Right lobe of liver (tissue), 6 donors: ENCODE measurements at regions not wholly inside any gene's neighbourhood (a gene's known extent, or its start where the extent isn't known, plus 50 kb on each side); places are given as distances from the start of the nearest gene placed in this dataset.

ENCODE experiments used
- ATAC-seq, 4 donors: fragments of 200-7000 bp; cut with Tn5 transposase; one replicate each; pipeline ENCODE4 v1.9.1; 2020; ENCODE audit warnings: mild to moderate bottlenecking in 4 of 4, moderate library complexity in 4 of 4
- DNase-seq, 3 donors: peaks; one replicate each; pipeline ENCODE4 v3.0.0-alpha.2; 2020
- H3K27ac ChIP-seq, 3 donors: fragments of 200-600 bp; one replicate each; pipeline ENCODE4 v1.8.0; 2022
- H3K27me3 ChIP-seq, 2 donors: fragments of 200-600 bp; one replicate each; pipeline ENCODE4 v1.8.0; 2022
- H3K36me3 ChIP-seq, 4 donors: fragments of 200-600 bp; sonication (generic) in 1 of 4; one replicate each; pipeline versions ENCODE4 v1.5.1 to v1.8.0; 2017 to 2022; ENCODE audit warnings: control low read depth in 1 of 4
- H3K4me1 ChIP-seq, 4 donors: fragments of 200-600 bp; sonication (generic) in 1 of 4; one replicate each; pipeline versions ENCODE4 v1.5.1 to v1.8.0; 2017 to 2022; ENCODE audit warnings: control low read depth in 1 of 4
- H3K4me3 ChIP-seq, 3 donors: fragments of 200-600 bp; one replicate each; pipeline ENCODE4 v1.8.0; 2022
- H3K9me3 ChIP-seq, 4 donors: fragments of 200-600 bp; sonication (generic) in 1 of 4; one replicate each; pipeline versions ENCODE4 v1.5.1 to v1.8.0; 2017 to 2022; ENCODE audit warnings: control low read depth in 1 of 4
- CTCF ChIP-seq, 4 donors: fragments of 200-600 bp in 3 of 4; fragments of 450-650 bp in 1 of 4; IDR thresholded peaks; one replicate each; pipeline versions ENCODE4 v1.5.1 to v1.8.0; 2016 to 2022; ENCODE audit warnings: antibody characterized with exemption in 4 of 4, mild to moderate bottlenecking in 2 of 4
- POLR2A ChIP-seq: fragments of 450-650 bp; IDR thresholded peaks from one replicate; pipeline ENCODE4 v1.6.1; 2017; ENCODE audit warnings: antibody characterized with exemption, mild to moderate bottlenecking
- WGBS: methylation state at CpG from one replicate; pipeline ENCODE4 v1.1.6; 2018; ENCODE audit warnings: low coverage, low lambda C conversion rate; ENCODE audit not compliant: insufficient coverage; ENCODE audit errors: missing lambda C conversion rate; 5-methylcytosine and 5-hydroxymethylcytosine counted together
- intact Hi-C, 2 donors: fragments of 100-400 bp; cut with DNase I; formaldehyde crosslinking; loops; one replicate each; pipeline versions ENCODE4 v1.11.2 to v1.14.1; 2022
- donor health status: DM: no; HTN: yes; CAD: no.
- donor health status: DM: no; HTN: no; CAD: no.
- donor health status: DM: no; HTN: no; CAD: no.
- donor health status: DM: no; HTN: yes; CAD: no.
- donor health status: DM: no; HTN: yes; CAD: no.

DNA sequence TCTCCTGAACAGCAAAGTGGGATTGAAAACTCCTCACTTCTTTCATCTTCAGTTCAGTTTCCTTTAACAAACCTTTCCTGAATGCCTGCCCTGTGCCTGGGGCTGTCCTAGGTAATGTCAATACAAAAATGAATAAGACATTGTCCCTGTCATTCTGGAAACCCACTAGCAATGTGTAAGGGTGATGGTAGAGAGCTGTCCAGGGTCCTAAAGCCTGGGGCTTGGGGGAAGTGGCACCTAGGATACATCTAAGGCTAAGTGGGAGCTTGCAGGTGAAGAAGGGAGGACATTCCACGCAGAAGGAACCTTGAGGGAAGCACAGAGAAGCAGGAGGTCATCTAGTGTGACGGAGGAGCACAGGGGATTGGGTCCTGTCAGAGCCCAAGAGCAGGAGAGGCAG is 212.7 kb upstream of the PPP2R3A start:
- H3K27ac ChIP-seq = no peak overlapping the region
- TF ChIP-seq CTCF (IDR thresholded peaks at IDR 0.05) = no peak
- no peak for TF ChIP-seq POLR2A

DNA sequence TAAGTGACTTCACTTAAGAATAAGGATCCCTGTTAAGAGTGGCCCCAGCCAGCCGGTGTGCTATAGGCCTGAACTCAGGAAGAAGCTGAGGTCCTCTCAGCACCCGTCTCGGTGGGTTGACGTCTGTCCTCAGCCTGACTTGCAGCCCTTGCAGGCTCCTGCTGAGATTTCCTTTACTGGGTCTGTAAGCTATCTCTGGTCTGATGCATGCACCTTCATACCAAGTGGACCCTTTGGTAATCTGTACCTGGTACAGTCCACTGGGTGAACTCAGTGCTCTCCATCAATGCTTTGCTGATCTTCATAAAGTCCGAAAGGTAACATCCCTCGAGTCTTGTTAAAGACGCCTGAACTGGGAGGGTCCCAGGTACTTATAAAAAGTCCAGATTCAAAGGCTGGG is 212.0 kb upstream of the PPP2R3A start:
- Histone ChIP-seq H3K36me3 (no peaks in the 10 kb centered on the region), H3K4me3 (no peak overlapping the region), H3K4me1 (no peaks in the 10 kb centered on the region), H3K9me3 (no peaks in the 10 kb centered on the region), H3K27ac (no peak overlapping the region), H3K27me3 (no peaks in the 10 kb centered on the region)
- no peak for ATAC-seq
- TF ChIP-seq CTCF (IDR thresholded peaks at IDR 0.05) (no peak), POLR2A (no peak)
- 79% methylated on average over 6 of the region's 7 CpGs for WGBS
- no peak for DNase-seq
- intact Hi-C loops = no loop called here

More for the DNA sequence above, 212.7 kb upstream of the PPP2R3A start:
- no peaks in the 10 kb centered on the region for H3K36me3 ChIP-seq
- ATAC-seq (no peak), DNase-seq (no peak)
- no peaks in the 10 kb centered on the region for H3K4me1 ChIP-seq
- H3K9me3 ChIP-seq = no peaks in the 10 kb centered on the region
- intact Hi-C loops = no loop called here
- H3K4me3 ChIP-seq = no peak overlapping the region
- H3K27me3 ChIP-seq = no peaks in the 10 kb centered on the region
- WGBS = 22% methylated on average over 2 of the region's 2 CpGs

GRCh38 chr3:135755330-135756105 is 210.0 kb upstream of the PPP2R3A start:
- Histone ChIP-seq H3K27me3 (no peaks in the 10 kb centered on the region), H3K4me1 (no peaks in the 10 kb centered on the region), H3K9me3 (no peaks in the 10 kb centered on the region), H3K4me3 (no peak overlapping the region), H3K27ac (no peak overlapping the region), H3K36me3 (no peaks in the 10 kb centered on the region)
- DNase-seq = no peak
- 36% methylated on average over 2 of the region's 2 CpGs for WGBS
- intact Hi-C loops = no loop called here
- ATAC-seq = no peak
- no peak for TF ChIP-seq CTCF (IDR thresholded peaks at IDR 0.05)
- TF ChIP-seq POLR2A = no peak

DNA sequence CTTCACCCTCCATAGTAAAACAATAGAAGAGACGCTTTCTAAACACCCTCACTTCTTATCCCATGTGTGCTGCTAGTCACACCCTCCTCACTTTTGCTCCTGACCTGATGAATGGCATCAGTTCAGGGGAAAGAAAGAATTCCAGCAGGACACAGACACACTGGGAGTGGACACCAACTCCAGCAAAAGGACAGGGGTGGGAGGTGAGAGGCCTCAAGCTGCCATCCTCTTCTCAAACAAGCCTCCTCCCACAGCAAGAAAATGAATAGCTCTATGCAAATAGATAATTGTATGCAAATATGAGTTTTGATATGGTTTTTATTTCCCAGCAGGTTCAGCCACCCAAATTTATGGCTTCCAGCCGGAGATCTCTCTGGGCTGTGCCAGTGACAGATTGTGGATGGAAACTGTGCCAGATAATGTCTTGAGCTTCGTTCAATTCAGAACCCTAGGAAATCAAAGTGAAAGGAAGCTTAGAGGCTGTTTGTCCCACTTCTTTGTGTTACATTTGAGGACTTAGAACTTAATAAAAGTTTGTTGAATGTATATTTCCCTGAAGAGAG is 209.3 kb upstream of the PPP2R3A start:
- Histone ChIP-seq H3K27ac (no peak overlapping the region), H3K4me3 (no peak overlapping the region), H3K27me3 (no peaks in the 10 kb centered on the region), H3K9me3 (no peaks in the 10 kb centered on the region), H3K4me1 (no peaks in the 10 kb centered on the region), H3K36me3 (no peaks in the 10 kb centered on the region)
- intact Hi-C loops = no loop called here
- DNase-seq = no peak
- no peak for ATAC-seq
- 40% methylated on average over 3 of the region's 3 CpGs for WGBS
- TF ChIP-seq POLR2A = no peak
- no peak for TF ChIP-seq CTCF (IDR thresholded peaks at IDR 0.05)
